ENCODE measurements at regions not wholly inside any gene's neighbourhood (a gene's known extent, or its start where the extent isn't known, plus 50 kb on each side); places are given as distances from the start of the nearest gene placed in this dataset.

GRCh38 chr1:82801176-82801575 lies 1000.4 kb downstream of the ADGRL2 start:
- Histone ChIP-seq H4K20me1 (ENCODE audit: control insufficient read depth, insufficient read depth, low read depth, low read length) (no peaks in the 10 kb centered on the region), H3K79me2 (ENCODE audit: control insufficient read depth, low read length) (no peaks in the 10 kb centered on the region), H3K4me2 (ENCODE audit: low read length) (no peak overlapping the region), H3K4me3 (ENCODE audit: low read length) (no peak overlapping the region), H3F3A (ENCODE audit: control insufficient read depth, insufficient read depth) (no peaks in the 10 kb centered on the region), H3K27me3 (ENCODE audit: control insufficient read depth, low read length) (no peaks in the 10 kb centered on the region), H3K9me3 (ENCODE audit: control insufficient read depth, insufficient read depth, low read length) (peaks cover 4% of the 10 kb centered on the region; the same call in 1 of the 2 replicates), H3K36me3 (ENCODE audit: control insufficient read depth, low read length) (no peaks in the 10 kb centered on the region), H3K9me2 (replicated peaks; ENCODE audit: control insufficient read depth, low read length) (no peaks in the 10 kb centered on the region), H3K27ac (ENCODE audit: low read depth, low read length) (no peak overlapping the region), H3K4me1 (ENCODE audit: control insufficient read depth, low read length) (no peaks in the 10 kb centered on the region)
- TF ChIP-seq CTCF (IDR thresholded peaks at IDR 0.05; ENCODE audit: low read depth, low read length, poor library complexity, severe bottlenecking) (no peak), EZH2phosphoT487 (IDR thresholded peaks at IDR 0.05; ENCODE audit: borderline replicate concordance, low read length) (no peak)

GRCh38 chr1:82800721-82801120 lies 1000.0 kb downstream of the ADGRL2 start:
- no peak overlapping the region for H3K27ac ChIP-seq (ENCODE audit: low read depth, low read length)
- TF ChIP-seq EZH2phosphoT487 (IDR thresholded peaks at IDR 0.05; ENCODE audit: borderline replicate concordance, low read length) (no peak), CTCF (IDR thresholded peaks at IDR 0.05; ENCODE audit: low read depth, low read length, poor library complexity, severe bottlenecking) (no peak)
- H4K20me1 ChIP-seq (ENCODE audit: control insufficient read depth, insufficient read depth, low read depth, low read length): no peaks in the 10 kb centered on the region
- H3K36me3 ChIP-seq (ENCODE audit: control insufficient read depth, low read length): no peaks in the 10 kb centered on the region
- H3K27me3 ChIP-seq (ENCODE audit: control insufficient read depth, low read length): no peaks in the 10 kb centered on the region
- H3K4me1 ChIP-seq (ENCODE audit: control insufficient read depth, low read length): no peaks in the 10 kb centered on the region
- no peak overlapping the region for H3K4me2 ChIP-seq (ENCODE audit: low read length)
- no peak overlapping the region for H3K4me3 ChIP-seq (ENCODE audit: low read length)
- no peaks in the 10 kb centered on the region for H3K9me2 ChIP-seq (replicated peaks; ENCODE audit: control insufficient read depth, low read length)
- H3K9me3 ChIP-seq (ENCODE audit: control insufficient read depth, insufficient read depth, low read length): peaks cover 4% of the 10 kb centered on the region; the same call in 1 of the 2 replicates
- no peaks in the 10 kb centered on the region for H3F3A ChIP-seq (ENCODE audit: control insufficient read depth, insufficient read depth)
- H3K79me2 ChIP-seq (ENCODE audit: control insufficient read depth, low read length): no peaks in the 10 kb centered on the region

- Histone ChIP-seq H3K4me2 (ENCODE audit: low read length) (no peak overlapping the region), H3K9me2 (replicated peaks; ENCODE audit: control insufficient read depth, low read length) (no peaks in the 10 kb centered on the region), H3K27me3 (ENCODE audit: control insufficient read depth, low read length) (no peaks in the 10 kb centered on the region), H3K4me1 (ENCODE audit: control insufficient read depth, low read length) (no peaks in the 10 kb centered on the region), H3F3A (ENCODE audit: control insufficient read depth, insufficient read depth) (no peaks in the 10 kb centered on the region), H3K79me2 (ENCODE audit: control insufficient read depth, low read length) (no peaks in the 10 kb centered on the region), H3K27ac (ENCODE audit: low read depth, low read length) (no peak overlapping the region), H3K4me3 (ENCODE audit: low read length) (no peak overlapping the region), H3K36me3 (ENCODE audit: control insufficient read depth, low read length) (no peaks in the 10 kb centered on the region), H4K20me1 (ENCODE audit: control insufficient read depth, insufficient read depth, low read depth, low read length) (no peaks in the 10 kb centered on the region), H3K9me3 (ENCODE audit: control insufficient read depth, insufficient read depth, low read length) (peaks cover 4% of the 10 kb centered on the region; the same call in 1 of the 2 replicates)
- no peak for TF ChIP-seq EZH2phosphoT487 (IDR thresholded peaks at IDR 0.05; ENCODE audit: borderline replicate concordance, low read length)
- TF ChIP-seq CTCF (IDR thresholded peaks at IDR 0.05; ENCODE audit: low read depth, low read length, poor library complexity, severe bottlenecking): no peak
Measured at GRCh38 chr1:82799261-82799660, 998.5 kb downstream of the ADGRL2 start.
